GM23338 (cell line): ENCODE measurements at regions not wholly inside any gene's neighbourhood (a gene's known extent, or its start where the extent isn't known, plus 50 kb on each side); places are given as distances from the start of the nearest gene placed in this dataset.
"Not testable (repeated sequence)": the region's sequence is repeated elsewhere in the genome, so short reads cannot be mapped to it uniquely, and the experiment has no call there.

Experiments used
- ATAC-seq: fragments of 200-7000 bp; cut with Tn5 transposase; 3 replicates; pipeline ENCODE4 v1.9.1; 2020
- DNase-seq: peaks from one replicate; pipeline ENCODE4 v3.0.0-alpha.2; 2015; ENCODE audit warnings: low spot score
- H2AFZ ChIP-seq: fragments of 200-600 bp; sonication (generic); 2 replicates; pipeline ENCODE4 v1.8.0; 2016; ENCODE audit warnings: antibody characterized with exemption, mild to moderate bottlenecking, moderate library complexity
- H3F3A ChIP-seq: fragments of 200-600 bp; sonication (generic); replicated peaks from 2 replicates; pipeline ENCODE4 v1.8.0; 2017; ENCODE audit warnings: antibody characterized with exemption, mixed run types, low read depth
- H3K27ac ChIP-seq: fragments of 200-600 bp; sonication (generic); 2 replicates; pipeline ENCODE4 v1.6.1; 2016; ENCODE audit warnings: low read depth
- H3K27me3 ChIP-seq: fragments of 200-600 bp; sonication (generic); 2 replicates; pipeline ENCODE4 v1.8.0; 2016; ENCODE audit warnings: mild to moderate bottlenecking, mixed run types, moderate library complexity; ENCODE audit not compliant: insufficient read depth
- H3K36me3 ChIP-seq: fragments of 200-600 bp; sonication (generic); 2 replicates; pipeline ENCODE4 v1.8.0; 2016; ENCODE audit warnings: mild to moderate bottlenecking; ENCODE audit not compliant: insufficient read depth
- H3K4me1 ChIP-seq: fragments of 200-600 bp; sonication (generic); 2 replicates; pipeline ENCODE4 v1.8.0; 2016; ENCODE audit warnings: mild to moderate bottlenecking, moderate library complexity; ENCODE audit not compliant: insufficient read depth
- H3K4me2 ChIP-seq: fragments of 200-600 bp; sonication (generic); 2 replicates; pipeline ENCODE4 v1.7.1; 2017; ENCODE audit warnings: mixed run types
- H3K4me3 ChIP-seq: fragments of 200-600 bp; sonication (generic); 2 replicates; pipeline ENCODE4 v1.6.1; 2016; ENCODE audit warnings: mixed run types
- H3K79me2 ChIP-seq: fragments of 200-600 bp; sonication (generic); replicated peaks from 2 replicates; pipeline ENCODE4 v1.8.0; 2017; ENCODE audit warnings: mild to moderate bottlenecking; ENCODE audit not compliant: insufficient read depth
- H3K9me2 ChIP-seq: fragments of 200-600 bp; sonication (generic); 2 replicates; pipeline ENCODE4 v1.8.0; 2017; ENCODE audit not compliant: insufficient read depth
- H4K20me1 ChIP-seq: fragments of 200-600 bp; sonication (generic); replicated peaks from 2 replicates; pipeline ENCODE4 v1.8.0; 2017; ENCODE audit warnings: mild to moderate bottlenecking; ENCODE audit not compliant: insufficient read depth
- H3K27ac Mint-ChIP-seq: 2 replicates; pipeline ENCODE4 v1.8.0; 2020; ENCODE audit warnings: inconsistent platforms, mild to moderate bottlenecking, moderate library complexity, mixed read lengths
- H3K27me3 Mint-ChIP-seq: 3 replicates; pipeline ENCODE4 v1.8.0; 2022; ENCODE audit warnings: low read depth, mild to moderate bottlenecking, moderate library complexity, mixed read lengths, inconsistent platforms; ENCODE audit not compliant: insufficient read depth, poor library complexity
- H3K36me3 Mint-ChIP-seq: 3 replicates; pipeline ENCODE4 v1.8.0; 2021; ENCODE audit warnings: low read depth, mild to moderate bottlenecking, inconsistent platforms, moderate library complexity, mixed read lengths
- H3K4me1 Mint-ChIP-seq: 3 replicates; pipeline ENCODE4 v1.8.0; 2020; ENCODE audit warnings: mild to moderate bottlenecking, inconsistent platforms, mixed read lengths
- H3K4me3 Mint-ChIP-seq: 3 replicates; pipeline ENCODE4 v1.8.0; 2021; ENCODE audit warnings: moderate library complexity, mild to moderate bottlenecking, inconsistent platforms, mixed read lengths
- H3K9me3 Mint-ChIP-seq: 3 replicates; pipeline ENCODE4 v1.8.0; 2020; ENCODE audit warnings: moderate library complexity, mild to moderate bottlenecking, inconsistent platforms, mixed read lengths
- EZH2 ChIP-seq: fragments of 200-600 bp; sonication (generic); IDR thresholded peaks from one replicate; pipeline ENCODE4 v1.8.0; 2017; ENCODE audit warnings: antibody characterized with exemption, mild to moderate bottlenecking, low read depth; ENCODE audit not compliant: unreplicated experiment
- JUNB ChIP-seq: IDR thresholded peaks from one replicate; pipeline ENCODE4 v1.6.1; 2016; ENCODE audit warnings: antibody characterized with exemption; ENCODE audit not compliant: unreplicated experiment
- STAT1 ChIP-seq: IDR thresholded peaks from one replicate; pipeline ENCODE4 v1.6.1; 2016; ENCODE audit warnings: antibody characterized with exemption; ENCODE audit not compliant: unreplicated experiment
- TF ChIP-seq, protein P1 (sequence below): fragments of 250-450 bp; sonication (Bioruptor Pico); IDR thresholded peaks from 2 replicates; pipeline ENCODE4 v1.5.0; 2020; ENCODE audit warnings: mild to moderate bottlenecking, moderate library complexity
- TF ChIP-seq, protein P2 (sequence below): IDR thresholded peaks from 2 replicates; pipeline ENCODE4 v1.6.1; 2016; ENCODE audit warnings: antibody characterized with exemption

DNA sequence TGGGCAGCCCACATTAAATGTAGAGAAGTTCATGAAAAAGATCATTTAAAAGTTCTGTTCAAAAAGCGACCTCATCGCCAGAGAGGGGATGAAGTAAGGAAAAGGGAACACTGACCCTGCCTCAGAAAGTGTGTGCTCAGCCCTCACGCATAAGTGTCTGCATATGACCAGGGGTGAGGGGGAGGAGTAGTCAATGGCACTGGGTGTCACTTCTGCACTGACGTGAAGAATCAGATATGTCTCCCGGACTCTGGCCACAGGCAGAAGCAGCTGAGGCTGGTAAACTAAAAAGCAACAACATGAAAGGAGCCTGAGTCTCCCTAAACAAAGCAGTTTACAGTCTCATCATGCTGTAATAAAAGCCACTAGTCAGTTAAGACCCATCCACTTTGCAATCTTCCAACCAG is 168.5 kb downstream of the AVL9 start:
- H3K79me2 ChIP-seq, H3K27me3 ChIP-seq, H3K27me3 Mint-ChIP-seq, H3K4me1 ChIP-seq, H3F3A ChIP-seq, H3K9me3 Mint-ChIP-seq, H3K4me2 ChIP-seq, H3K4me3 ChIP-seq, H4K20me1 ChIP-seq, H3K36me3 ChIP-seq, H3K27ac ChIP-seq, H3K9me2 ChIP-seq, DNase-seq: not testable (repeated sequence)
- H3K4me1 Mint-ChIP-seq, result peaks cover 40% of the 10 kb centered on the region
- peak overlapping the region; percentile 36; the same call in 1 of the 2 replicates for H3K27ac Mint-ChIP-seq
- peak overlapping the region; percentile 8; the same call in 1 of the 3 replicates for H3K4me3 Mint-ChIP-seq
- H2AFZ ChIP-seq, result 0 out of 2 replicates have a peak overlapping the region, but pooled peaks have one; percentile 2
- peaks cover 17% of the 10 kb centered on the region for H3K36me3 Mint-ChIP-seq
- ATAC-seq, result peak; percentile 54

DNA sequence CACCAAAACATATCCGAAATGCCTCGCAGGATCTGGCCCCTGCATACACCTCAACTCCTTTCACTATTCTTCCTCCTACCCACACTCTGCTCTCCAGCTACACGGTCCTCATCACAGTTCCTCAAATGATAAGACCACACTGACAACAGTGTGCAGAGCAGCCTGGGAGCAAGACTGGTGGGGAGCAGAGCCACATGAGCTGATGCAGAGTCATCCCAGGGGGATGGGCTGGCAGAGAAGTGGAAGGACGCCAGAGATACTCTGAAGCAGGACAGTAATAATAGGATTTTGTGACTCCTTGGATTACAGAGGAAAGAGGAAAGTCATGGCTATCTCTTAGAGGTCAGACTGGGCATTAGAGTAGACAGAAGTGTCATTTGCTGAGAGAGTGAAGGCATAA is 167.2 kb downstream of the AVL9 start:
- H3K4me3 Mint-ChIP-seq, H3K4me3 ChIP-seq, H3F3A ChIP-seq, DNase-seq, H3K27ac ChIP-seq, H3K4me1 ChIP-seq, H3K4me2 ChIP-seq, H3K9me3 Mint-ChIP-seq, H3K27me3 Mint-ChIP-seq, ATAC-seq, H3K36me3 ChIP-seq, H2AFZ ChIP-seq, H3K36me3 Mint-ChIP-seq, H3K9me2 ChIP-seq, H3K27me3 ChIP-seq, H3K27ac Mint-ChIP-seq, H3K79me2 ChIP-seq, H4K20me1 ChIP-seq: not testable (repeated sequence)
- H3K4me1 Mint-ChIP-seq, result peaks cover 40% of the 10 kb centered on the region

GRCh38 chr7:32661929-32662328 is 166.6 kb downstream of the AVL9 start:
- TF ChIP-seq, protein P1, sequence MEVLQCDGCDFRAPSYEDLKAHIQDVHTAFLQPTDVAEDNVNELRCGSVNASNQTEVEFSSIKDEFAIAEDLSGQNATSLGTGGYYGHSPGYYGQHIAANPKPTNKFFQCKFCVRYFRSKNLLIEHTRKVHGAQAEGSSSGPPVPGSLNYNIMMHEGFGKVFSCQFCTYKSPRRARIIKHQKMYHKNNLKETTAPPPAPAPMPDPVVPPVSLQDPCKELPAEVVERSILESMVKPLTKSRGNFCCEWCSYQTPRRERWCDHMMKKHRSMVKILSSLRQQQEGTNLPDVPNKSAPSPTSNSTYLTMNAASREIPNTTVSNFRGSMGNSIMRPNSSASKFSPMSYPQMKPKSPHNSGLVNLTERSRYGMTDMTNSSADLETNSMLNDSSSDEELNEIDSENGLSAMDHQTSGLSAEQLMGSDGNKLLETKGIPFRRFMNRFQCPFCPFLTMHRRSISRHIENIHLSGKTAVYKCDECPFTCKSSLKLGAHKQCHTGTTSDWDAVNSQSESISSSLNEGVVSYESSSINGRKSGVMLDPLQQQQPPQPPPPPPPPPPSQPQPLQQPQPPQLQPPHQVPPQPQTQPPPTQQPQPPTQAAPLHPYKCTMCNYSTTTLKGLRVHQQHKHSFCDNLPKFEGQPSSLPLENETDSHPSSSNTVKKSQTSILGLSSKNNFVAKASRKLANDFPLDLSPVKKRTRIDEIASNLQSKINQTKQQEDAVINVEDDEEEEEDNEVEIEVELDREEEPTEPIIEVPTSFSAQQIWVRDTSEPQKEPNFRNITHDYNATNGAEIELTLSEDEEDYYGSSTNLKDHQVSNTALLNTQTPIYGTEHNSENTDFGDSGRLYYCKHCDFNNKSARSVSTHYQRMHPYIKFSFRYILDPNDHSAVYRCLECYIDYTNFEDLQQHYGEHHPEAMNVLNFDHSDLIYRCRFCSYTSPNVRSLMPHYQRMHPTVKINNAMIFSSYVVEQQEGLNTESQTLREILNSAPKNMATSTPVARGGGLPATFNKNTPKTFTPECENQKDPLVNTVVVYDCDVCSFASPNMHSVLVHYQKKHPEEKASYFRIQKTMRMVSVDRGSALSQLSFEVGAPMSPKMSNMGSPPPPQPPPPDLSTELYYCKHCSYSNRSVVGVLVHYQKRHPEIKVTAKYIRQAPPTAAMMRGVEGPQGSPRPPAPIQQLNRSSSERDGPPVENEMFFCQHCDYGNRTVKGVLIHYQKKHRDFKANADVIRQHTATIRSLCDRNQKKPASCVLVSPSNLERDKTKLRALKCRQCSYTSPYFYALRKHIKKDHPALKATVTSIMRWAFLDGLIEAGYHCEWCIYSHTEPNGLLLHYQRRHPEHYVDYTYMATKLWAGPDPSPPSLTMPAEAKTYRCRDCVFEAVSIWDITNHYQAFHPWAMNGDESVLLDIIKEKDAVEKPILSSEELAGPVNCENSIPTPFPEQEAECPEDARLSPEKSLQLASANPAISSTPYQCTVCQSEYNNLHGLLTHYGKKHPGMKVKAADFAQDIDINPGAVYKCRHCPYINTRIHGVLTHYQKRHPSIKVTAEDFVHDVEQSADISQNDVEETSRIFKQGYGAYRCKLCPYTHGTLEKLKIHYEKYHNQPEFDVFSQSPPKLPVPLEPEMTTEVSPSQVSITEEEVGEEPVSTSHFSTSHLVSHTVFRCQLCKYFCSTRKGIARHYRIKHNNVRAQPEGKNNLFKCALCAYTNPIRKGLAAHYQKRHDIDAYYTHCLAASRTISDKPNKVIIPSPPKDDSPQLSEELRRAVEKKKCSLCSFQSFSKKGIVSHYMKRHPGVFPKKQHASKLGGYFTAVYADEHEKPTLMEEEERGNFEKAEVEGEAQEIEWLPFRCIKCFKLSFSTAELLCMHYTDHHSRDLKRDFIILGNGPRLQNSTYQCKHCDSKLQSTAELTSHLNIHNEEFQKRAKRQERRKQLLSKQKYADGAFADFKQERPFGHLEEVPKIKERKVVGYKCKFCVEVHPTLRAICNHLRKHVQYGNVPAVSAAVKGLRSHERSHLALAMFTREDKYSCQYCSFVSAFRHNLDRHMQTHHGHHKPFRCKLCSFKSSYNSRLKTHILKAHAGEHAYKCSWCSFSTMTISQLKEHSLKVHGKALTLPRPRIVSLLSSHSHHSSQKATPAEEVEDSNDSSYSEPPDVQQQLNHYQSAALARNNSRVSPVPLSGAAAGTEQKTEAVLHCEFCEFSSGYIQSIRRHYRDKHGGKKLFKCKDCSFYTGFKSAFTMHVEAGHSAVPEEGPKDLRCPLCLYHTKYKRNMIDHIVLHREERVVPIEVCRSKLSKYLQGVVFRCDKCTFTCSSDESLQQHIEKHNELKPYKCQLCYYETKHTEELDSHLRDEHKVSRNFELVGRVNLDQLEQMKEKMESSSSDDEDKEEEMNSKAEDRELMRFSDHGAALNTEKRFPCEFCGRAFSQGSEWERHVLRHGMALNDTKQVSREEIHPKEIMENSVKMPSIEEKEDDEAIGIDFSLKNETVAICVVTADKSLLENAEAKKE (CRISPR knock-in tag), result no peak
- TF ChIP-seq JUNB (no peak), STAT1 (no peak), EZH2 (no peak)
- TF ChIP-seq, protein P2, sequence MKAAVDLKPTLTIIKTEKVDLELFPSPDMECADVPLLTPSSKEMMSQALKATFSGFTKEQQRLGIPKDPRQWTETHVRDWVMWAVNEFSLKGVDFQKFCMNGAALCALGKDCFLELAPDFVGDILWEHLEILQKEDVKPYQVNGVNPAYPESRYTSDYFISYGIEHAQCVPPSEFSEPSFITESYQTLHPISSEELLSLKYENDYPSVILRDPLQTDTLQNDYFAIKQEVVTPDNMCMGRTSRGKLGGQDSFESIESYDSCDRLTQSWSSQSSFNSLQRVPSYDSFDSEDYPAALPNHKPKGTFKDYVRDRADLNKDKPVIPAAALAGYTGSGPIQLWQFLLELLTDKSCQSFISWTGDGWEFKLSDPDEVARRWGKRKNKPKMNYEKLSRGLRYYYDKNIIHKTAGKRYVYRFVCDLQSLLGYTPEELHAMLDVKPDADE, result no peak
- no peak for DNase-seq
- Mint-ChIP-seq H3K4me3 (no peak overlapping the region), H3K36me3 (no peaks in the 10 kb centered on the region), H3K27me3 (peaks cover 6% of the 10 kb centered on the region), H3K9me3 (no peaks in the 10 kb centered on the region), H3K27ac (0 out of 2 replicates have a peak overlapping the region, but pooled peaks have one; percentile 13), H3K4me1 (peaks cover 45% of the 10 kb centered on the region)
- peaks cover 5% of the 10 kb centered on the region; the same call in 1 of the 2 replicates for H3K4me1 ChIP-seq
- no peaks in the 10 kb centered on the region for H3K27me3 ChIP-seq
- H2AFZ ChIP-seq, result no peak overlapping the region
- no peaks in the 10 kb centered on the region for H3K9me2 ChIP-seq
- no peaks in the 10 kb centered on the region for H3F3A ChIP-seq
- H3K27ac ChIP-seq, result no peak overlapping the region
- H3K4me2 ChIP-seq, result no peak overlapping the region
- no peak overlapping the region for H3K4me3 ChIP-seq
- no peaks in the 10 kb centered on the region for H4K20me1 ChIP-seq
- H3K79me2 ChIP-seq, result no peaks in the 10 kb centered on the region
- ATAC-seq, result no peak
- no peaks in the 10 kb centered on the region for H3K36me3 ChIP-seq
